ENCODE measurements at regions not wholly inside any gene's neighbourhood (a gene's known extent, or its start where the extent isn't known, plus 50 kb on each side); places are given as distances from the start of the nearest gene placed in this dataset.
A peak's percentile ranks its signal among the peaks of the same experiment; 100 is the strongest.

- Histone ChIP-seq H3K4me1 (peaks cover 39% of the 10 kb centered on the region), H3K27ac (no peak overlapping the region), H3K27me3 (no peaks in the 10 kb centered on the region), H3K4me3 (no peak overlapping the region), H3K9me3 (no peaks in the 10 kb centered on the region), H3K36me3 (no peaks in the 10 kb centered on the region)
- no peak for TF ChIP-seq POLR2AphosphoS5 (IDR thresholded peaks at IDR 0.05)
- no peak for TF ChIP-seq POLR2A (IDR thresholded peaks at IDR 0.05)
- TF ChIP-seq EP300 (IDR thresholded peaks at IDR 0.05), result no peak
- no peak for TF ChIP-seq CTCF (IDR thresholded peaks at IDR 0.05)
- DNase-seq (ENCODE audit: low spot score in 2 of 2), result no peak
- 81% methylated on average over 7 of the region's 7 CpGs for WGBS
These were observed 95.7 kb downstream of the B3GNT2 start for GRCh38 chr2:62291517-62292137.

DNA sequence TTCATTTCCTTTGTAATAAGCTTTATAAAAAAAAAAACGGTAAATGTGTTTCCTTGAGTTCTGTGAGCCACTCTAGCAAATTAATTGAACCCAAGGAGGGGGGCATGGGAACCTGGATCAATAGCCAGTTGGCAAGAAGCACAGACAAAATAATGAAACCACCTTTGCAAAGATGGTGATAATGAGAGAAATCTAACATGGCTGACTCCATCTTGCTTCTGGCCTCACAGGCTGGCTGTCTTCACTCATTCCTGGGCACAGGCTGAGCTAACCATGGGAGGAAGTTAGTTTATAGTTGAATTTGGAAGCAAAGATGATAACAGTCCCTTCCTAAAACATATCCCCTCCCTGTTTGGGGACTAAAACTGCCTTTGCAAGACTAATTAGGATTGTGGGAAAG, 95.1 kb downstream of the B3GNT2 start:
- Histone ChIP-seq H3K4me1 (peaks cover 39% of the 10 kb centered on the region), H3K27ac (no peak overlapping the region), H3K36me3 (no peaks in the 10 kb centered on the region), H3K4me3 (no peak overlapping the region), H3K27me3 (no peaks in the 10 kb centered on the region), H3K9me3 (no peaks in the 10 kb centered on the region)
- WGBS, result 83% methylated on average over 1 of the region's 1 CpG
- TF ChIP-seq POLR2AphosphoS5 (IDR thresholded peaks at IDR 0.05), result no peak
- no peak for TF ChIP-seq POLR2A (IDR thresholded peaks at IDR 0.05)
- no peak for TF ChIP-seq EP300 (IDR thresholded peaks at IDR 0.05)
- TF ChIP-seq CTCF (IDR thresholded peaks at IDR 0.05), result no peak
- DNase-seq (ENCODE audit: low spot score in 2 of 2), result no peak

DNA sequence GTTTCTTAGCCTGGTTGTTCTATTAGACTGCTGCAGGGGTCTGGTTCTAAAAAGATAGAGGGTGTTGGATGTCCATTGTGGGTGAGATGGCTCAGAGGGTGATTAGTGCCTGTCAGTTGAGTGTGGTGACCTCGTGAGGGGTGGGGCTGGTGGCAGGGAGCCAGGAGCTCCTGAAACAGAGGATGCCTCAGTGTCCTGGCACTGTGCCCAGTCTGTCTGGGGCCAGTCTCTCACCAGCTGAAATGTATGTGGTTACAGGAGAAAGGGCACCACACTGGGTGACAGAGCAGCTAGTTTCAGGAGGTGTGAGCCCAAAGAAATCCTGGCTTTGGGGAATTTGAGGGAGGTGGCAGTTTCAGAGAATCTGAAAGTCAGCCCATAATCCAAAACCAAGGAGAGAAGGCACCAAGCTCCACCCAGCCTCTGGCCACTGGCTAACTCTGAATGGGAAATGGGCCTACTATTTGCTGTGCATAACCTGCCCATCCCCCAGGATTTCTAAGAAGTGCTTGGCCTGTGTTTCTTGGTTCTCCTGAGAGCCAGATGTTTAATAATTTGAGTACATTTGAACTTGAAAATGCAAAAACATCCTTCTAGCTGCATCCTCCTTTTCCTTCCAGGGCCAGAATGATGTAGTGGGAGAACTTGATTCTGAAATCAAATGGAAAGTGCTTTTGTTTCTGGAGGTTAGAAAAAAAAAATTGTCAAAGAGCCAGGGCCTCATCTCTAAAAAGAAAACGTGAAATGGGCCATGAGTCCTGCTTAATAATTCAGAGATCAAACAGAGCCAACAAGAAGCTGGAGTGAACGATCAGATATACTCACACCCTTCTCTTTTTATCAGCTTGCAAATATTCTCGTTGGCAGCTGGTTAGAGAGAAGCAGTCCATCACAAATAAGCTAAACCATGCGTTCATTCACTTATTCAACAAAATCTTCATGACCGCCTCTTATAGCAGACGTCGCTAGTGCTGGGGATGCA, 92.3 kb downstream of the B3GNT2 start:
- Histone ChIP-seq H3K27ac (no peak overlapping the region), H3K4me1 (peaks cover 27% of the 10 kb centered on the region), H3K4me3 (no peak overlapping the region), H3K36me3 (no peaks in the 10 kb centered on the region), H3K27me3 (no peaks in the 10 kb centered on the region), H3K9me3 (no peaks in the 10 kb centered on the region)
- peak in 1 of 2 donors; percentile 75 for DNase-seq (ENCODE audit: low spot score in 2 of 2)
- WGBS, result 63% methylated on average over 8 of the region's 8 CpGs
- TF ChIP-seq POLR2A (IDR thresholded peaks at IDR 0.05), result no peak
- no peak for TF ChIP-seq POLR2AphosphoS5 (IDR thresholded peaks at IDR 0.05)
- no peak for TF ChIP-seq CTCF (IDR thresholded peaks at IDR 0.05)
- TF ChIP-seq EP300 (IDR thresholded peaks at IDR 0.05), result no peak

DNA sequence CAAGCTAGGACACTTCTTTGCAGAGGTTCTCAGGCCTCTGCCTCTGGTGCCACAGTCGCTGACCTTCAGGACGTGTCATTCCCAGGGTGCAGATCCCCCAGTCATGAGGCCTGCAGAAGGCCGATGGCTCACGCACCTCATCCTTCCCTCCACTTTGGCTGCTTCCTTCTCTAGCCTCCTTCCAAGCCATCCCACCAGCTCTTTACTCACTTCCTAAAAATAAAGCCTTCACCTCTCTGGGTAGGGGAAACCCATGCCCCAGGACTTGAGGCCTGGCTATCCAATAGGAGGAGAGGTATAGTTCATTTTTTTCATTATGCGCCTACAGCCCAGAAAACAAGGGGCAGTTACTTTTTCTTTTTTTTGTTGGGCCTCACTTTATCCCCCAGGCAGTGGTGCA, 91.4 kb downstream of the B3GNT2 start:
- Histone ChIP-seq H3K27me3 (no peaks in the 10 kb centered on the region), H3K27ac (no peak overlapping the region), H3K4me3 (no peak overlapping the region), H3K36me3 (no peaks in the 10 kb centered on the region), H3K4me1 (peaks cover 18% of the 10 kb centered on the region), H3K9me3 (no peaks in the 10 kb centered on the region)
- no peak for DNase-seq (ENCODE audit: low spot score in 2 of 2)
- WGBS, result 98% methylated on average over 5 of the region's 5 CpGs
- TF ChIP-seq EP300 (IDR thresholded peaks at IDR 0.05) (no peak), POLR2A (IDR thresholded peaks at IDR 0.05) (no peak), CTCF (IDR thresholded peaks at IDR 0.05) (no peak), POLR2AphosphoS5 (IDR thresholded peaks at IDR 0.05) (no peak)
